ENCODE measurements at regions not wholly inside any gene's neighbourhood (a gene's known extent, or its start where the extent isn't known, plus 50 kb on each side); places are given as distances from the start of the nearest gene placed in this dataset.

DNA sequence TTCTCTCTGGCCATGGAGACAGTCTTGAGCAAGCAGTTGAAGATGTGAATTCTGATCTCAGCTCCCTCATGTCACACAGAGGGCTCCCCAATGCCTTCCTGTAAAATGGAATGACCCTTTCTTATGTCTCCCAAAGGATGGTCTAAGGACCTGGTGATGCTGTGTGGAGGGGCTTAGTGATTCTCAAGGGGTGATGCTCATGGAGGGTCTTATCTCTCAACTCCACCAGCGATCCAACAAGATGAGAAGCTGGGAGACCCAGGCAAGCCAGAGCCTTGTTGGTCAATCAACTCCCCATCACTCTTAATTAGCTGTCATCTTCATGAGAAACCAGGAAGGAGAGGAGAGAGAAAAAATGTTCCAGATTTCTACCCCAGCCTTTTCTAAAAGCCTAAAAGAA, 78.0 kb upstream of the SORCS3 start:
- no peak overlapping the region for H3K27ac ChIP-seq
- no peak for TF ChIP-seq POLR2A (IDR thresholded peaks at IDR 0.05)
- TF ChIP-seq, protein P1, sequence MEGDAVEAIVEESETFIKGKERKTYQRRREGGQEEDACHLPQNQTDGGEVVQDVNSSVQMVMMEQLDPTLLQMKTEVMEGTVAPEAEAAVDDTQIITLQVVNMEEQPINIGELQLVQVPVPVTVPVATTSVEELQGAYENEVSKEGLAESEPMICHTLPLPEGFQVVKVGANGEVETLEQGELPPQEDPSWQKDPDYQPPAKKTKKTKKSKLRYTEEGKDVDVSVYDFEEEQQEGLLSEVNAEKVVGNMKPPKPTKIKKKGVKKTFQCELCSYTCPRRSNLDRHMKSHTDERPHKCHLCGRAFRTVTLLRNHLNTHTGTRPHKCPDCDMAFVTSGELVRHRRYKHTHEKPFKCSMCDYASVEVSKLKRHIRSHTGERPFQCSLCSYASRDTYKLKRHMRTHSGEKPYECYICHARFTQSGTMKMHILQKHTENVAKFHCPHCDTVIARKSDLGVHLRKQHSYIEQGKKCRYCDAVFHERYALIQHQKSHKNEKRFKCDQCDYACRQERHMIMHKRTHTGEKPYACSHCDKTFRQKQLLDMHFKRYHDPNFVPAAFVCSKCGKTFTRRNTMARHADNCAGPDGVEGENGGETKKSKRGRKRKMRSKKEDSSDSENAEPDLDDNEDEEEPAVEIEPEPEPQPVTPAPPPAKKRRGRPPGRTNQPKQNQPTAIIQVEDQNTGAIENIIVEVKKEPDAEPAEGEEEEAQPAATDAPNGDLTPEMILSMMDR (IDR thresholded peaks at IDR 0.05), result no peak
- no peaks in the 10 kb centered on the region for H3K36me3 ChIP-seq (replicated peaks in 1 of 2)
- no peak overlapping the region for H3K4me3 ChIP-seq
- intact Hi-C loops (cut with DNase I), result no loop called here
- H3K27me3 ChIP-seq, result no peaks in the 10 kb centered on the region
- H3K9me3 ChIP-seq (replicated peaks in 1 of 3), result no peaks in the 10 kb centered on the region
- H3K4me1 ChIP-seq (replicated peaks in 1 of 2), result no peaks in the 10 kb centered on the region
- DNase-seq, result no peak
- 72 to 81% (median 78%) methylated on average over 1 of the region's 1 CpG for WGBS, 4 donors

DNA sequence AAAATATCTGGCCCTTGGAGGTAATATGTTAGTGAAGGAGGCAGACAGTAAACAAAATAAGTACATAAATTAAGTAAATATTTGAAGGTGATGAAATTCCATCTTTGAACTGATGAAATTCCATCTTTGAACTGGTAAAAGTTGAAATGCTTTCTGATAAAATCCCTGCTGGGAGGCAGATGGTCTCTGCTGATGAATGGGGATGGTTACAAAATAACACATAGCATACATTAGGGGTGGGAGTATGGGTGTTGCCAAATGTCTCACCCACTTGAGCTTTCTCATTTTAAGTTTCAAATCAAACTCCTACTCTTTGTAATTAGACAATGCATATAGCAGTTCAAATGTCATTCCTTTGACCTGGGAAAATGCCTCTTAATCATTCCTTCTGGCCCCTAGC, 77.5 kb upstream of the SORCS3 start:
- intact Hi-C loops (cut with DNase I), result no loop called here
- no peak overlapping the region for H3K4me3 ChIP-seq
- H3K27ac ChIP-seq, result no peak overlapping the region
- H3K36me3 ChIP-seq (replicated peaks in 1 of 2), result no peaks in the 10 kb centered on the region
- DNase-seq, result no peak
- TF ChIP-seq, protein P1 (IDR thresholded peaks at IDR 0.05), result no peak
- no peak for TF ChIP-seq POLR2A (IDR thresholded peaks at IDR 0.05)
- no peaks in the 10 kb centered on the region for H3K9me3 ChIP-seq (replicated peaks in 1 of 3)
- no peaks in the 10 kb centered on the region for H3K27me3 ChIP-seq
- H3K4me1 ChIP-seq (replicated peaks in 1 of 2), result no peaks in the 10 kb centered on the region

DNA sequence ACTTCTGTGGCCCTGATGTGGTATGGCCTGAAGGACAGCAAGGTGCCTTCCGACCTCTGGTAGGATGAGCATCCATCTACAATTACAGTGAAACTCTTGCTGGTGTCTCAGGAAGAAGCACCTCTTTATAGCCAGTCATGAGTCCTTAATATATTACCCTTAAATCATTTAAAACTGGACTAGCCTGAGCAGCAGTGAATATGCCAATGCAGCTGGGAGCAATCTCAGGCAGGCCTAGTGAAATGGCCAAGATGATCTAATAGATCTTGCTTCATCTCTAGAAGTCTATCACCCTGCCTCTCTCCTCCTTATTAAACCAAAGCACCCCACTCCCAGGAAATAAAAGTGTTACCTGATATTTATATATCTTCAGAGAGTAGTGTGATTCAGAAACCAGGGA, 66.7 kb upstream of the SORCS3 start:
- peaks cover 0 to 21% (median 0%) of the 10 kb centered on the region in 3 donors for H3K9me3 ChIP-seq (replicated peaks in 1 of 3)
- H3K27me3 ChIP-seq, result no peaks in the 10 kb centered on the region
- no peak overlapping the region for H3K4me3 ChIP-seq
- TF ChIP-seq POLR2A (IDR thresholded peaks at IDR 0.05), result no peak
- TF ChIP-seq, protein P1 (IDR thresholded peaks at IDR 0.05), result no peak
- WGBS, 4 donors, result 73 to 100% (median 95%) methylated on average over 1 of the region's 1 CpG
- H3K36me3 ChIP-seq (replicated peaks in 1 of 2), result no peaks in the 10 kb centered on the region
- H3K4me1 ChIP-seq (replicated peaks in 1 of 2), result peaks cover 0 to 3% of the 10 kb centered on the region in 2 donors
- no peak overlapping the region for H3K27ac ChIP-seq
- DNase-seq, result no peak
- intact Hi-C loops (cut with DNase I), result no loop called here

DNA sequence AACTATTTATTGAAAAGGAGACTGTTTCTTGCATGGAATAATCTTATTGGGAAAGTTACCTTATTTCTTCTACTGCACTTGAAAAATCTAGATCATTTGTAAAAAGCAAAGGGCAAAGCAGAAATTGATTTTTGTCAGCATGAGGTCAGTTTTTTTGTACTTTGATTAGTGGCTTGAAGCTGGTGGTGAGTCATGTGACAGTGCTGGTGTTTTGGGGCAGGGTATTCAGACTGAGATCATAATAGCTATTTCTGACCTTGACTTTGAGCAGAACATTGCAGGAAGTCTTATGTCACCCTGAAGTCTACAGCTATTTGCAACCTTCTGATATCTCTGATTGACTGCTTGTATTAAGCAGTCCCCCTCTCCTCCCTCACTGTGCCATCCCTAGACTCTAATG, 66.3 kb upstream of the SORCS3 start:
- no peak for DNase-seq
- intact Hi-C loops (cut with DNase I), result no loop called here
- TF ChIP-seq POLR2A (IDR thresholded peaks at IDR 0.05), result no peak
- TF ChIP-seq, protein P1 (IDR thresholded peaks at IDR 0.05), result no peak

More for the DNA sequence above, 66.3 kb upstream of the SORCS3 start:
- H3K27me3 ChIP-seq, result no peaks in the 10 kb centered on the region
- no peaks in the 10 kb centered on the region for H3K36me3 ChIP-seq (replicated peaks in 1 of 2)
- H3K4me1 ChIP-seq (replicated peaks in 1 of 2), result peaks cover 0 to 3% of the 10 kb centered on the region in 2 donors
- H3K27ac ChIP-seq, result no peak overlapping the region
- no peak overlapping the region for H3K4me3 ChIP-seq
- H3K9me3 ChIP-seq (replicated peaks in 1 of 3), result peaks cover 0 to 17% (median 0%) of the 10 kb centered on the region in 3 donors
